Stimulated activated CD8-positive, alpha-beta memory T cell treated with anti-CD3 and anti-CD28 coated beads, Interleukin-7, amount 100 ng/mL, for 24 hours (primary cell): ENCODE measurements at regions not wholly inside any gene's neighbourhood (a gene's known extent, or its start where the extent isn't known, plus 50 kb on each side); places are given as distances from the start of the nearest gene placed in this dataset.
"Not testable (repeated sequence)": the region's sequence is repeated elsewhere in the genome, so short reads cannot be mapped to it uniquely, and the experiment has no call there.

Experiments used
- DNase-seq: peaks from one replicate; pipeline ENCODE4 v3.0.0-alpha.2; 2020; ENCODE audit warnings: low read depth

DNA sequence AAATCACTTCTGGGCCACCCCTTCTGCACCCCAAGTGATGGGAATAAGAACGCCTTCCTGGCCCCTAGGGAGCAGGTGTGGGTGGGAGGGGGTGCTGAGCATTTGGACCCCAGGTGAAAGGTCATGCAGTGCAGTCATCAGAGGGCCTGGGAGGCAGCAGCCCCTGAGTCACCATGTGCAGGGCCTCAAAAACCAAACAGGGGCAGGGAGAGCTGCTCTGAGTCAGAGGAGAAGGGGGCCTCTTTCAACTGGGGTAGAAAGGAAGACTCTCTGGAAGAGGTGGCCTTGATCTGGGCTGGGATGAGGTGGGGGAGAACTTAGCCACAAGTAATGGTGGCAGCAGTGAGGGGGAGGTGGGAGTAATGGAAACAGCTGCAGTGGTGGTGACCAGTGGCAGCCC lies 164.3 kb downstream of the BUB3 start:
- no peak for DNase-seq

DNA sequence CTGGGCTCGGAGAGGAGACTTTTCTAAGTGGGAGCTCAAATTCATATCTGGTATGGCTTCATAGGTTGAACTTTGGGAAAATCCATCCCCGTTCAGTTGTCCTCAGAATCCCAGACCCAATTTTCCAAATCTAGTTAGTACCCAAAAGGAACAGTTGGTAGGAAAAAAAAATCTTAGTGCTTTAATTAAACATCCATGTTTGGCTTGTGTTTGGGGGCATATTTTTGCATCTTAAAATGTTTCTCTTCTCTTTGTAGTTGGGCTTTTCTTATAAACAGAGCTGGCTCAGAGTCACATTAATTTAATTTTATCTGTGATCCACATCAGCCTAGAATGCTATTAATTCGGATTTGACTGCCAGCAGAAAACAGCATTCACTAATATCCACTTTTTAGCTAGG lies 165.9 kb downstream of the BUB3 start:
- no peak for DNase-seq

GRCh38 chr10:123323884-123324283 lies 169.7 kb downstream of the BUB3 start:
- no peak for DNase-seq

DNA sequence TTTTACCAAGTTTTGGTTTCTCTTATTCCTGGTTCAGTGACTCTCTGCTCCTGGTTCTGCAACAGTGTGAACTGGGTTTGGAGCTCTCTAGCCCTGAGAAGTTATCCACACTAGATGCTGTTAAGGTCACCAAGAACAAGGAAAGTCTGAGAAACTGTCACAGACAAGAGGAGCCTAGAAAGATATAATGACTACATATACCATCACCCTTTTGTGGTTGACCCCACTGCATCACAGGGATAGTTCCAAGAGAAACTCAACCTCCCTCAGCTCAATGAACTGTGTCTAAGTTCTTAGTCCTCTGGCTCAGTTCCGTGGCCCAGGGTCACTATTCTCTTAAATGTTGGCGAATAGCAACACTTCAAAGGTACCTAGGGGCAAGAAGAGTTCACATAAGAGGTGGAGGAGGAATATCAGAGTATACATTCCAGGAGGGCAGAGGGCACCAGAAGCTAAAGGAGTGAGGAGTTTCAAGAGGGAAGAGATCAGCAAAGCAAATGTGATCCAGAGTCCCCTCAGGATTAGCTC lies 171.5 kb downstream of the BUB3 start:
- DNase-seq = no peak

DNA sequence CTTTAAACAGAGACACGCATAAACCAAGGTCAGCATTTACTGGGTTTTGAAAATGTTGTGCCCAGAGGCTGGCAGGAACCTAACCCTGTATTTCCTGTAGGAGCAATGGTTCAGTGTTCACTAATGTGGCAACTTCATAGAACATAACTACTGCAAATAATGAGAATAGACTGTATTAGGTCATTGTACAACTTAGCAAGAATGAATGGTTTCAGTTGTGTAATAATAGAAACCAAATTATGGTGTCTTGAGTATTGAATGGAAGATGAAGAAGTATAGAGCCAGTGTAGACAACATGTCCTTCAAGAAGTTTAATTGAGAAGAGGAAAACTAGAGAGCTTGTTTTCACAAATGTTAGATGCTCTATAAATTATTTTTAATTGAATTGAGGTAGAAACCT lies 172.5 kb downstream of the BUB3 start:
- no peak for DNase-seq

DNA sequence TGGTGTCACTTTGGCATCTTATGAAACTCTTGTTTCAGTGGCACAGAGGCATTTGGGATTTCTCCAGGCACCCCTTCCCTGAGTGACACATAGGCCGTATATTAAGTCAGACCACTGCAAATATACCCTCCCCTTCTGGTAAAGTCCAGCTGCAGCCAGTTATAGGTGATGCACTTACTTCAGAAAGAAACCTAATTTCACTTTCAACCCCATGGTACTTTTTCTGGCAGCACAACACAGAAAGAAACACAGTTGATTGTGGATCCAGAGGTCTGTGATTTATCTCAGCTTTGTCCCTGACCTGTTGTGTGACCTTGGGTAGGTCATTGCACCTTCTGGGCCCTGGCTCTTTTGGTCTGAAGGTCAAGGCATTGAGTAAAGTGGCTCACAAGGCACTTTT lies 173.2 kb downstream of the BUB3 start:
- DNase-seq = no peak

- DNase-seq = no peak
Observed at GRCh38 chr10:123327896-123328295, 173.7 kb downstream of the BUB3 start.

DNA sequence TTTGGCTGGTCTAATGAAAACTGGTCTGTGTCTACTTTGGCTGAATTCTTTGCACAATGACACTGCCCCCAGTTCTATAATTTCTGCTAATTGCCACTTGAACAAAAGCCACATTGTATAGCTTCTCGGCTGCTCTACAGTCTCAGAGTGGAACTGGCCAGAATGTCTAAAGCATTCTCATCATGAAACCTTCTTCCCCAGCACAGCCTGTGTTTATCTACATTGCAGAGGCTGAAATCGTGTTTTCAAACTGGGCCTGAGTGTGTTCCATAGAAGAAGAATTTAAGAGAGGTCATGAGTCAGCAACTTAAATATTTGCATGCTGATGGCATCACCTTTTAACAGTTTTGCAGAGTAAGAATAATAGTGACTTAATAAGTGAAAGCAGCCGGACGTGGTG lies 177.2 kb downstream of the BUB3 start:
- DNase-seq = no peak

GRCh38 chr10:123346581-123346980 lies 192.4 kb downstream of the BUB3 start:
- DNase-seq = no peak

- DNase-seq = no peak
Observed at GRCh38 chr10:123348691-123349572, 194.7 kb downstream of the BUB3 start.

- DNase-seq = no peak
Observed at GRCh38 chr10:123351715-123352114, 197.5 kb downstream of the BUB3 start.

GRCh38 chr10:123354521-123354920 lies 200.3 kb downstream of the BUB3 start:
- DNase-seq = no peak

DNA sequence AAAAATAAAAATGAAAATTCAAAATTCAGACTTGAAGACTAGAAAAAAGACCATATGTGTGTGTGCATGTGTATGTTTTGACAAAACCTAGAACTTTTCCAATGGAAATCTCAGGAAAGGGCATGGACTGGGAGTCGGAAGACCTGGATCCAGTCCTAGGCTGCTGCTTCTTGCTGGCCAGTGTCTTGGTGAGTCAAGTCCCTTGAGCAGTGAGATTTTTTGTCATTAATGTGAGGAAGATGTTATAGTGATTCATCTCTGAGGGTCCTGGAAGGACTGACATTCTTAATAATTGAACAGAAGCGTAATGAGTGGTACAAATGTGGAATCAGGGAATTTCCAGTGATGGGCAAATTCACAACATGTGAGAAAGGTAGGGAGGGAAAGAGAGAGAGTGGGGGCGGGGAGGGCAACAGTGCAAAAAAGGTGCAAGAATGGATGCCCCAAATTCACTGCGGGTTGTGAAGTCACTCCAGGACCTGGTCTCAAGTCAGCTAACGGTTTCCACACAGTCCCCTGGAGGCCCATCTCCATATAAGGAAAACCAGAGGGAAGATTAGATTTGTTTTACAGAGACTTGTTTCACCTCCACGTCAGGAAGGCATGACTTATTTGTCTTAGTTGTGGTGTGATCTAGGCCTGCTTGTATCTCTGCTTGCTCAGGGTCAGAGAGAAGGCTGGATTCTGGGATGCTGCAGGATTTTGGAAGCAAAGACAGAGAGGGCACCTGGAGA lies 201.7 kb downstream of the BUB3 start:
- no peak for DNase-seq

DNA sequence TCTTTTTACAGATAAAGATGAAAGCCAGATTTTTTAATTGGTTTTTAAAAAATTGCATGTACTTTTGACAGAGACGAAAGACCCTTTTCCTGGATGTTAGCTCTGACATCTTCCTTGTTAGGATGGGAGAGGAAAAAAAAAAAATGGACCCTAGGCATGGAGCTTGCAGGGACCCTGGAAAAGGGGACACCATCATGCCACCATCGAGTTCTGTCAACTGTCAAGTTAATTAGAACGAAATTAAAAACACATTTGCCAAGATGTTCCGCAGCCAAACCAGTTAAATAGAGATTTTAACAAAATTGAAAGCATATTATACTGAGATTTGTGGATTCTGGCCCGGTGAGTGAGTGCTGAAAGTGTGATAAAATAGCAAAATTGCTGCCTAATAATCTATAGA lies 202.6 kb downstream of the BUB3 start:
- DNase-seq = no peak

GRCh38 chr10:123357421-123357930 lies 203.3 kb downstream of the BUB3 start:
- no peak for DNase-seq

- DNase-seq = no peak
Observed at GRCh38 chr10:123359539-123359938, 205.3 kb downstream of the BUB3 start.

DNA sequence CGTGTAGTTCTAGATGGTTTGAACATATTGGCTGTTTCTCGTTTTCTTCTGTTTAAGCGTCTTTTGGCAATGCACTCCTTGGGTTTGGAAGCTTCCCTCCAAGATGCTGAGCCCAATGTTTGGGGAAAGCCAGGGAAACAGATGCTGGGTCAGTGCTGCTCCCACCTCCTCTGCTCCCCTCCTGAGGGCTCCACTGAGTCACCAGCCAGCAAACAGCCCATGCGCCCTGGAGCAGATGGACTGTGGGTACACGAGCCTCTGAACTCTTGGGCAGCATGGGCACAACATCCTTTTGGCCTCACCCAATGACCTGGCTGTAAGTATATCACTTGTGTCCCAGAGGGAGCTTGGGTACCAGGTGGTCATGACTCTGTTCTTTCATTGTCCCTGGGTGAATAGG lies 207.6 kb downstream of the BUB3 start:
- DNase-seq = no peak

GRCh38 chr10:123367195-123367594 lies 213.0 kb downstream of the BUB3 start:
- no peak for DNase-seq

GRCh38 chr10:123371626-123372025 lies 217.4 kb downstream of the BUB3 start:
- DNase-seq = not testable (repeated sequence)

- DNase-seq = no peak
Observed at GRCh38 chr10:123373591-123373990, 219.4 kb downstream of the BUB3 start.

- no peak for DNase-seq
Observed at GRCh38 chr10:123375097-123375496, 220.9 kb downstream of the BUB3 start.

- DNase-seq = no peak
Observed at GRCh38 chr10:123375738-123376137, 221.5 kb downstream of the BUB3 start.

DNA sequence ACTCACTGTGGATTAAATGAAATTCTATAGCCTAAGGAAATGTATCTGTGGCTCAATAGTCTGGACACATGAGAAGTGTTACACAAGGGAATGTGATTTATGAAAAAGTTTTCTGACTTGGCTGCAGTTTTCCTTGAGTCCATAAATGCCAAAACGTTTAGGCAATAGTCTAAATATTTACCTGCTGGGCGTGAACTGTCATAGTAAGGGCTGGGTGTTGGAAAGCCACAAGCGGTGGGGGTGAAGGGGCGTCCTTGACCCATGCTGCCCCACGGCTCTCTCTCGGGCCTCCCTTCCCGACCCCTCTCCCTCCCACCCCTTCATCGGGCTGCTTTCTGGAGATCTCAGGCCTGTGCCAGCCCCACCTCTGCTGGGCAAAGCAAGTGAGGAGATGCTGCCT lies 223.7 kb downstream of the BUB3 start:
- DNase-seq = no peak
